CD14-positive monocyte (primary cell): ENCODE measurements at regions not wholly inside any gene's neighbourhood (a gene's known extent, or its start where the extent isn't known, plus 50 kb on each side); places are given as distances from the start of the nearest gene placed in this dataset.

Experiments used
- DNase-seq, 3 donors: peaks; one replicate each; pipeline ENCODE4 v3.0.0-alpha.2; 2011 to 2022
- H2AFZ ChIP-seq: 2 replicates; pipeline ENCODE4 v1.6.0; 2012; ENCODE audit warnings: mild to moderate bottlenecking, low read depth, low read length, inconsistent platforms; ENCODE audit not compliant: insufficient read depth, poor library complexity, severe bottlenecking
- H3K27ac ChIP-seq, 2 donors: 1 replicate in 1 of 2; 2 replicates in 1 of 2; pipeline ENCODE4 v1.5.1; 2012 to 2013; ENCODE audit warnings: low read length in 2 of 2, control low read depth in 1 of 2, inconsistent platforms in 1 of 2, low read depth in 1 of 2, mild to moderate bottlenecking in 1 of 2
- H3K27me3 ChIP-seq, 2 donors: one replicate each; pipeline versions ENCODE4 v1.6.0 to v1.6.1; 2011 to 2013; ENCODE audit warnings: low read length in 2 of 2; ENCODE audit not compliant: control insufficient read depth in 2 of 2, insufficient read depth in 2 of 2
- H3K36me3 ChIP-seq, 2 donors: replicated peaks in 1 of 2; 1 replicate in 1 of 2; 2 replicates in 1 of 2; pipeline versions ENCODE4 v1.5.1 to v1.6.1; 2012 to 2013; ENCODE audit warnings: low read length in 2 of 2, control low read depth in 1 of 2, inconsistent platforms in 1 of 2, mild to moderate bottlenecking in 1 of 2; ENCODE audit not compliant: insufficient read depth in 2 of 2, control insufficient read depth in 1 of 2
- H3K4me1 ChIP-seq, 2 donors: 1 replicate in 1 of 2; 2 replicates in 1 of 2; pipeline versions ENCODE4 v1.5.1 to v1.6.1; 2012 to 2013; ENCODE audit warnings: low read length in 2 of 2, control low read depth in 1 of 2, inconsistent platforms in 1 of 2, mild to moderate bottlenecking in 1 of 2, moderate library complexity in 1 of 2; ENCODE audit not compliant: insufficient read depth in 2 of 2, control insufficient read depth in 1 of 2
- H3K4me2 ChIP-seq: replicated peaks from 2 replicates; pipeline ENCODE3; 2012; ENCODE audit warnings: low read length, moderate library complexity, mild to moderate bottlenecking; ENCODE audit not compliant: poor library complexity, severe bottlenecking; ENCODE audit errors: extremely low read depth
- H3K4me3 ChIP-seq, 3 experiments: fragments of 200-600 bp in 1 of 3; sonication (generic) in 1 of 3; replicated peaks in 1 of 3; 1 replicate in 2 of 3; 2 replicates in 1 of 3; pipeline ENCODE4 v1.5.1; 2011 to 2013; ENCODE audit warnings: low read length in 3 of 3, mild to moderate bottlenecking in 3 of 3, control low read depth in 2 of 3, low read depth in 2 of 3, inconsistent platforms in 1 of 3, moderate library complexity in 1 of 3
- H3K79me2 ChIP-seq: 2 replicates; pipeline ENCODE4 v1.6.0; 2012; ENCODE audit warnings: mild to moderate bottlenecking, control low read depth, inconsistent platforms, low read length, moderate library complexity; ENCODE audit not compliant: insufficient read depth
- H3K9ac ChIP-seq: 2 replicates; pipeline ENCODE4 v1.6.0; 2017; ENCODE audit warnings: low read length, mild to moderate bottlenecking; ENCODE audit not compliant: insufficient read depth, poor library complexity, severe bottlenecking
- H3K9me3 ChIP-seq, 2 donors: replicated peaks in 1 of 2; 1 replicate in 1 of 2; 2 replicates in 1 of 2; pipeline versions ENCODE4 v1.5.1 to v1.6.1; 2012 to 2013; ENCODE audit warnings: low read length in 2 of 2, control low read depth in 1 of 2; ENCODE audit not compliant: control insufficient read depth in 1 of 2, insufficient read depth in 1 of 2
- H4K20me1 ChIP-seq: 2 replicates; pipeline ENCODE4 v1.6.0; 2012; ENCODE audit warnings: mild to moderate bottlenecking, low read length, control low read depth, moderate library complexity; ENCODE audit not compliant: insufficient read depth
- H3K27ac Mint-ChIP-seq, 7 donors: one replicate each; pipeline ENCODE4 v1.8.0; 2020; ENCODE audit warnings: mild to moderate bottlenecking in 7 of 7, mixed read lengths in 7 of 7, moderate library complexity in 6 of 7, inconsistent platforms in 2 of 7
- H3K27me3 Mint-ChIP-seq, 3 donors: one replicate each; pipeline ENCODE4 v1.8.0; 2021 to 2022; ENCODE audit warnings: low read depth in 3 of 3, mild to moderate bottlenecking in 3 of 3, mixed read lengths in 3 of 3, moderate library complexity in 3 of 3, inconsistent platforms in 1 of 3
- H3K36me3 Mint-ChIP-seq, 2 donors: one replicate each; pipeline ENCODE4 v1.8.0; 2020; ENCODE audit warnings: mixed read lengths in 2 of 2, inconsistent platforms in 1 of 2, mild to moderate bottlenecking in 1 of 2
- H3K4me1 Mint-ChIP-seq: one replicate; pipeline ENCODE4 v1.8.0; 2020; ENCODE audit warnings: mild to moderate bottlenecking, mixed read lengths
- H3K4me3 Mint-ChIP-seq, 2 donors: one replicate each; pipeline ENCODE4 v1.8.0; 2020; ENCODE audit warnings: mild to moderate bottlenecking in 2 of 2, mixed read lengths in 2 of 2, moderate library complexity in 1 of 2
- H3K9me3 Mint-ChIP-seq, 7 donors: one replicate each; pipeline ENCODE4 v1.8.0; 2020 to 2022; ENCODE audit warnings: mixed read lengths in 7 of 7, mild to moderate bottlenecking in 6 of 7, moderate library complexity in 6 of 7, inconsistent platforms in 2 of 7
- WGBS: methylation state at CpG from one replicate; pipeline ENCODE4 v1.1.5; 2013; ENCODE audit warnings: missing lambda C conversion rate; ENCODE audit not compliant: insufficient coverage; 5-methylcytosine and 5-hydroxymethylcytosine counted together
- intact Hi-C, 2 donors: fragments of 100-400 bp; cut with micrococcal nuclease; formaldehyde crosslinking; loops; one replicate each; pipeline versions ENCODE4 v1.15.0 to v1.15.1; 2023
- TF ChIP-seq, protein P1 (sequence below): fragments of 200-600 bp; IDR thresholded peaks from one replicate; pipeline ENCODE4 v1.8.0; 2022; ENCODE audit warnings: antibody characterized with exemption, mild to moderate bottlenecking

DNA sequence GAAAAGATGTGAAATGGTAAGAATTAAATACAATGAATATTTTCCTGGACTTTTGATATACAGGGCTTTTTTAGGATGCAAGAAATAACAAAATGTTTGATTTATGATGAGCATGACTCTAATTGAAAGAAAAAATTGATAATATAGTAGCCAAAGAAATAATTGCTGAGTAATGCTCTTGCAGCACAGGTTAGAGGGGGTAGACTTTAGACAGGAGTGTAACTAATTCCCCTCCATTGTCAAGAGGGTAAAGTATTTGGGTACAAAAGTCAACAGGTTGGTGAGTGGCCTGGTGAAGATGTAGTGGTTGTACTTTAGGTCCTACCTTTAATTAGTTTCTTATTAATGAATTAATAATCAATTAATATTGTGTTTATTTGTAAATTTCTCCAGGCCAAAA lies 912.3 kb downstream of the KCNJ2 start:
- TF ChIP-seq, protein P1, sequence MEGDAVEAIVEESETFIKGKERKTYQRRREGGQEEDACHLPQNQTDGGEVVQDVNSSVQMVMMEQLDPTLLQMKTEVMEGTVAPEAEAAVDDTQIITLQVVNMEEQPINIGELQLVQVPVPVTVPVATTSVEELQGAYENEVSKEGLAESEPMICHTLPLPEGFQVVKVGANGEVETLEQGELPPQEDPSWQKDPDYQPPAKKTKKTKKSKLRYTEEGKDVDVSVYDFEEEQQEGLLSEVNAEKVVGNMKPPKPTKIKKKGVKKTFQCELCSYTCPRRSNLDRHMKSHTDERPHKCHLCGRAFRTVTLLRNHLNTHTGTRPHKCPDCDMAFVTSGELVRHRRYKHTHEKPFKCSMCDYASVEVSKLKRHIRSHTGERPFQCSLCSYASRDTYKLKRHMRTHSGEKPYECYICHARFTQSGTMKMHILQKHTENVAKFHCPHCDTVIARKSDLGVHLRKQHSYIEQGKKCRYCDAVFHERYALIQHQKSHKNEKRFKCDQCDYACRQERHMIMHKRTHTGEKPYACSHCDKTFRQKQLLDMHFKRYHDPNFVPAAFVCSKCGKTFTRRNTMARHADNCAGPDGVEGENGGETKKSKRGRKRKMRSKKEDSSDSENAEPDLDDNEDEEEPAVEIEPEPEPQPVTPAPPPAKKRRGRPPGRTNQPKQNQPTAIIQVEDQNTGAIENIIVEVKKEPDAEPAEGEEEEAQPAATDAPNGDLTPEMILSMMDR = no peak
- Mint-ChIP-seq H3K27me3 (peaks cover 0 to 1% (median 1%) of the 10 kb centered on the region in 3 donors), H3K4me3 (no peak overlapping the region), H3K9me3 (no peaks in the 10 kb centered on the region), H3K4me1 (no peaks in the 10 kb centered on the region), H3K36me3 (no peaks in the 10 kb centered on the region), H3K27ac (peak overlapping the region in 1 of 7 donors; percentile 10)
- intact Hi-C loops = no loop called here
- H3K4me3 ChIP-seq = no peak overlapping the region
- H4K20me1 ChIP-seq = no peaks in the 10 kb centered on the region
- no peak overlapping the region for H3K4me2 ChIP-seq
- no peaks in the 10 kb centered on the region for H3K9me3 ChIP-seq
- no peak for DNase-seq
- H3K79me2 ChIP-seq = no peaks in the 10 kb centered on the region
- no peak overlapping the region for H2AFZ ChIP-seq
- H3K27me3 ChIP-seq = no peaks in the 10 kb centered on the region
- no peak overlapping the region for H3K9ac ChIP-seq
- no peaks in the 10 kb centered on the region for H3K36me3 ChIP-seq
- no peaks in the 10 kb centered on the region for H3K4me1 ChIP-seq
- H3K27ac ChIP-seq = no peak overlapping the region

DNA sequence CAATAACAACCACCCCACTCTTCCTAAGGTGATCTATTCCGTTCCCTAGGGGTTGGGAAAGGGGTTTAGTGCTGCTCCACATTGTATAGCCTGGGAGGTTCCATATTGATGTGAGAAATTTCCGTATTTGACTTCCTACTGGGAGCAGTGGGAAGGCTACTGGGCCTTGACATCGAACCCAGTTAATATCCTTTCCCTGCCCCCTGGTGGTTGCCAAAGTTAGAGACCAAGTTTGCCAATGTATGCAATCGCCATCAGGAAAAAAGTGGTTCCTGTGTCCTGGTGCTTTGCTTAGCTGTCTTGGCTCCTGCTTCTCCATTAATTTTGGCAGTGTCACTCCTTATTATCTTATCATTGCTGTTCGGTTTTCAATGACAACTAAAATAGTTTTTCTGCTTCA lies 914.9 kb downstream of the KCNJ2 start:
- no peaks in the 10 kb centered on the region for H3K79me2 ChIP-seq
- no peak overlapping the region for H2AFZ ChIP-seq
- Mint-ChIP-seq H3K27ac (no peak overlapping the region), H3K36me3 (no peaks in the 10 kb centered on the region), H3K4me1 (no peaks in the 10 kb centered on the region), H3K4me3 (no peak overlapping the region), H3K27me3 (peaks cover 0 to 1% (median 1%) of the 10 kb centered on the region in 3 donors), H3K9me3 (peaks cover 0 to 1% (median 0%) of the 10 kb centered on the region in 7 donors)
- no peaks in the 10 kb centered on the region for H4K20me1 ChIP-seq
- H3K27ac ChIP-seq = no peak overlapping the region
- 33% methylated on average over 3 of the region's 5 CpGs for WGBS
- no peak overlapping the region for H3K4me3 ChIP-seq
- no peaks in the 10 kb centered on the region for H3K4me1 ChIP-seq
- no peaks in the 10 kb centered on the region for H3K27me3 ChIP-seq
- no peak overlapping the region for H3K9ac ChIP-seq
- H3K4me2 ChIP-seq = no peak overlapping the region
- DNase-seq = peak in 1 of 3 donors; percentile 15
- no peaks in the 10 kb centered on the region for H3K9me3 ChIP-seq
- intact Hi-C loops = no loop called here
- TF ChIP-seq, protein P1 = peak; percentile 36
- no peaks in the 10 kb centered on the region for H3K36me3 ChIP-seq
